ENCODE measurements at regions not wholly inside any gene's neighbourhood (a gene's known extent, or its start where the extent isn't known, plus 50 kb on each side); places are given as distances from the start of the nearest gene placed in this dataset.

- TF ChIP-seq, protein P1, sequence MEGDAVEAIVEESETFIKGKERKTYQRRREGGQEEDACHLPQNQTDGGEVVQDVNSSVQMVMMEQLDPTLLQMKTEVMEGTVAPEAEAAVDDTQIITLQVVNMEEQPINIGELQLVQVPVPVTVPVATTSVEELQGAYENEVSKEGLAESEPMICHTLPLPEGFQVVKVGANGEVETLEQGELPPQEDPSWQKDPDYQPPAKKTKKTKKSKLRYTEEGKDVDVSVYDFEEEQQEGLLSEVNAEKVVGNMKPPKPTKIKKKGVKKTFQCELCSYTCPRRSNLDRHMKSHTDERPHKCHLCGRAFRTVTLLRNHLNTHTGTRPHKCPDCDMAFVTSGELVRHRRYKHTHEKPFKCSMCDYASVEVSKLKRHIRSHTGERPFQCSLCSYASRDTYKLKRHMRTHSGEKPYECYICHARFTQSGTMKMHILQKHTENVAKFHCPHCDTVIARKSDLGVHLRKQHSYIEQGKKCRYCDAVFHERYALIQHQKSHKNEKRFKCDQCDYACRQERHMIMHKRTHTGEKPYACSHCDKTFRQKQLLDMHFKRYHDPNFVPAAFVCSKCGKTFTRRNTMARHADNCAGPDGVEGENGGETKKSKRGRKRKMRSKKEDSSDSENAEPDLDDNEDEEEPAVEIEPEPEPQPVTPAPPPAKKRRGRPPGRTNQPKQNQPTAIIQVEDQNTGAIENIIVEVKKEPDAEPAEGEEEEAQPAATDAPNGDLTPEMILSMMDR (IDR thresholded peaks at IDR 0.05), result no peak
- no peak for TF ChIP-seq POLR2A (IDR thresholded peaks at IDR 0.05)
These were observed 949.6 kb downstream of the TBC1D32 start for GRCh38 chr6:120384671-120385070.
